Stimulated activated CD8-positive, alpha-beta memory T cell treated with anti-CD3 and anti-CD28 coated beads, Interleukin-7, amount 100 ng/mL, for 48 hours (primary cell): ENCODE measurements at regions not wholly inside any gene's neighbourhood (a gene's known extent, or its start where the extent isn't known, plus 50 kb on each side); places are given as distances from the start of the nearest gene placed in this dataset.

Experiments
- DNase-seq, 2 donors: peaks; one replicate each; pipeline ENCODE4 v3.0.0-alpha.2; 2020; ENCODE audit warnings: low read depth in 1 of 2; ENCODE audit errors: extremely low read depth in 1 of 2

DNA sequence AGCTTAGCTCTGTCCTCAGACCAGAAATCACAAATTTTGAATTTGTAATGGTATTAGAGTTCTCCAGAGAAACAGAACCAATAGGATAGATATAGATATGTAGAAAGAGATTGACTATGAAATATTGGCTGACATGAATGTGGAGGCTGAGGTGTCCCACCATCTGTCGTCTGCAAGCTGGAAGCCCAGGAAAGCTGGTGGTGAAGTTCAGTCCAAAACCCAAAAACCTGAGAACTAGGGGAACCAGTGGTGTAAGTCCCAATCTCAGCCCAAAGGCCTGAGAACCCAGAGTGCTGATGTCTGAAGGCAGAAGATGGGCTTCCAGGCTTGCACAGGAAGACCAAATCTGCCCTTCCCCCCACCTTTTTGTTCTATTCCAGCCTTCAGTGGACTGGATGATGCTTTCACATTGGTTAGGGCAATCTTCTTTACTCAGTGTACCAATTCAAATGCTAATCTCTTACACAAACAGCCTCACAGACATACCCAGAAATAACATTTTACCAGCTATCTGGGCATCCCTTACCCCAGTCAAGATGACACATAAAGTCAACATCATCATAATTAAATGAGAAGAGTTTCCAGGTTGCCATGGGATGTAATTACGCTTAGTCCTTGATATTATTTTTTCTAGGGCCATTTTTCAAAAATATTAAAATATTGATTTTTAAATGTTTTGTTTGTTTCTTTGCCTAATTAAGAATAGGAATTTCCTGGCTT is 570.8 kb downstream of the UTRN start:
- DNase-seq = no peak

DNA sequence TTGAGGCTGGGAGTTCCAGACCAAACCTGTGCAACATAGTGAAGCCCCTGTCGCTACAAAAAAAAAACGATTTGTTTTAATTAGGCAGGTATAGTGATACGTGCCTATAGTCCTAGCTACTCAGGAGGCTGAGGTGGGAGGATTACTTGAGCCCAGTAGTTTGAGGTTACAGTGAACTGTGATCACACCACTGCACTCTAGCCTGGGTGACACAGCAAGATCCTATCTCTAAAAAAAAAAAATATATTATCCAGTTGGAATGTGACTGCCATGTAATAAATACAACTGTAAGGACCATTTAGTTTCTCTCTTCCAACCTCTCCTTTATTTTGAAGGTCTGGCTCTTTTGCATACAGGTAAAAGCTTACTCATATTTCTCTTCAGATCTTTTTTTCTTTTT is 571.5 kb downstream of the UTRN start:
- no peak for DNase-seq

- no peak for DNase-seq
These were observed 572.0 kb downstream of the UTRN start for GRCh38 chr6:144857086-144857485.

DNA sequence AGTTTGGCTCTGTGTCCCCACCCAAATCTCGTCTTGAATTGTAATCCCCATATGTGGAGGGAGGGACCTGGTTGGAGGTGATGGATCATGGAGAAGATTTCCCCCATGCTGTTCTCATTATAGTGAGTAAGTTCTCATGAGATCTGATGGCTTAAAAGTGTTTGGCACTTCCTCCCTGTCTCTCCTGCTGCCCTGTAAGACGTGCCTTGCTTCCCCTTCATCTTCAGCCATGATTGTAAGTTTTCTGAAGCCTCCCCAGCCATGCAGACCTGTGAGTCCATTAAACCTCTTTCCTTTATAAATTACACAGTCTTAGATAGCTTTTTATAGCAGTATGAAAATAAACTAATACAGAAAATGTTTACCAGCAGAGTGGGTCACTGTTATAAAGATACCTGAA is 577.6 kb downstream of the UTRN start:
- DNase-seq = no peak

DNA sequence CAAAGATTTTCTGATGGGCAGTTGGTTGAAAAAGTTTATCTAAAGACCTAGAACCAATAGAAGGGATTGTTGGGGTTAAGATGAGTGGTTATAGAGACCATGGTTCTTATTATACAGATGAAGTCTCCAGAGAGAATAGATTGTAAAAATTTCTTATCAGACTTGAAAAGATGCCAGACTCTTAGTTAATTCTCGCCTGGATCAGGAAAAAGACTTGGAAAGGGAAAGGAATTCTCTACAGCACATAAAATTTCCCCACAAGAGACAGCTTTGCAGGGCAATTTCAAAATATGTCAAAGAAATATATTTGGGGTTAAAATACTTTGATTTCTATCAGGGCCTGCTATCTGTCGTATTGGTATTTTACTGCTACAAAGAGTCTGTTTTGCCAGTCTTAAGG is 582.6 kb downstream of the UTRN start:
- no peak for DNase-seq

DNA sequence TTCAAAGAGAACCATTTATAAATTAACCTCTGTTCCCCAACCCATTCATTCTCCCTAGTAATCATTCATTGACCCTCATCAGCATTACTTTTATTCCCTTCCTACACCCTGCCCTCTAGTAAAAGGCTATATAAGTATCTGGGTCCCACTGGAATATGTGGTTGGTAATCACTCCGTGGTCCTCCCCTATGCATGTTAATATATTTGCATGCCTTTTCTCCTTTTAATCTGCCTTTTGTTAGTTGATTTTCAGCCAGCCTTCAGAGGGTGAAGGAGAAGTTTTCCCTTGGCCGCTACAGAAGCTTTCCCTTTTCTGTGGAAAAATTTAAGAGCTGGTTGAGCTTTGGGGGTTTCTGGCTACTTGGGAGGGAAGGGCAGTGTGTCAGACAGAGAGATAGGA is 585.6 kb downstream of the UTRN start:
- DNase-seq = no peak

DNA sequence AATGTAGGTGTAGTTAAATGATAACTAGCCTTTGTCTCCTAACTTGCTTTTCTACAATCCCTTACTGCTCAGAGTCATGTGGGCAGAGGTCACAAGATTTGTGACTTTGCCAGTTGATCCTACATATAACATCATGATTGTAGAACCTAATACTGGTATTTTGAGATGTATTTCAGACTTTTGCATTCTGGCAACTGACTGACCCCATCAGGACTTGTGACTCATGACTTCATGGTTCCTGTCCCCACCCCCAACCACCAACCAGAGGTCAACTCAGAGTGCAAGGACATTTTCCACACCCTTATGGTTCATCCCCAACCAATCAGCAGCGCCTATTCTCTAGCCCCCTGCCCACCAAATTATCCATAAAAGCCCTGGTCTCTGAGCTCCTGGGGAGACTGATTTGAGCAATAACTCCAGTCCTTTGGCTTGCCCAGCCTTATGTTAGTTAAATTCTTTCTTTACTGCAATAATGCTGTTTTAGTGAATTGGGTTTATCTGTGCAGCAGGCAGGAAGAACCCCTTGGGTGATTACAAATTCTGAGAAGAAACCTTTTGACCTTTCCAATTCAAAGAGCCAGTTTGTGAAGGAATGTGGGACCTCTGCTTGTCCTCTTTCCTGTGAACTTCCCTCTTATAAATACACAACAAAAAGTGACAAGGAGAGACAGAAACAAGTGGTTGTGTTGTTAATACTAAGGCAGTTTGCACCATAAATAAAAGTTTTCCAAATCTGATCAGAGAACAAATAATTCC is 588.7 kb downstream of the UTRN start:
- no peak for DNase-seq

DNA sequence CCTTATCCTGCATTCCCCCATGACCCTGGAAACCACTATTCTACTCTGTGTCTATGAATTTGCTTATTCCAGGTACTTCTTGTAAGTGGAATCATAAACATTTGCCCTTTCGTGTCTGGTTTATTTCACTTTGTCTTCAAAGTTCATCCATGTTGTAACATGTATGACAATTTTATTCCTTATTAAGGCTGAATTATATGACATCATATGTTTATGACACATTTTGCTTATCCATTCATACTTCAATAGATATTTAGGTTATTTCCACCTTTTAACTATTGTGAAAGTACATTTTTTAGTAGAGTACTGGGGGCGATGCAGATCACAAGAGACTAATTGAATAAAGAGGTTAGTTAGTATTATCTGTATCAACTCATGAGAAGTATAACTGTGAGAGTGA is 591.6 kb downstream of the UTRN start:
- DNase-seq = no peak

DNA sequence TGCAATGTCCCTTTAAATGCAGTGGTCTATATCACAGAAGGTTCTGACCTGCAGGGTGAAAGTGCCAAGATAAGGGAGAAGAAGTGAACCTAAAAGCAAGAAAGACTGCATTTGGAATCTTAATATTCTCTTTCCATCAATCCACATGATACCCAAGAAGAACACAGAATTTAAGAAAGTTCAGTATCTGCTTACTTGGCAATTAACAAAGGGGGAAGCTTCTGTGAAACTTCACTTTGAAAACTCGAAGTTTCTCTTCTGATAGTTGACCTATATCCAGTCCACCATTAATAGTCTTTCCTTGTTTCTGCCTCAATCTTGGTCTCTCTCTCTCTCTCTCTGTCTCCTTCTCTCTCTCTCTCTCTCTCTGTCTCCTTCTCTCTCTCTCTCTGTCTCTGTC is 592.0 kb downstream of the UTRN start:
- DNase-seq = no peak

DNA sequence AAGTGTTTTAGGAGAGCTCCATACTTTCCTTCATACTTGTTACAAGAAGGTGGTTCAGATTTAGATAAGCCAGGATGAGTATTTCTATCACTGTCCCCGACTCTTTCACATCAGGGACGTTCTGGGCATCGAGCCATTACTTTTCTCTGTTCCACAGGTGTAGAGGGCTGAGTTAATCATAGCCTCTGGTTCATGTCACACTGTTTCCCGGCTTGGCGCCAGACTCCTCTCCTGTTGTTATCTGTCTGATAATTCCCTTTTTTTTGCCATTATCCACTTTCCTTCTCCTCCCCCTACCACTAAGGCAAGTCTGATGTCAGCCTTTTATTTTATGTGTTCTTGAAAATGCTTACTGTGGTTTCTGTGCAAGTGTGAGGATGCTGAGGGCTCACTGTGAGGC is 593.4 kb downstream of the UTRN start:
- DNase-seq = no peak

- no peak for DNase-seq
These were observed 594.3 kb downstream of the UTRN start for GRCh38 chr6:144879436-144879835.

- DNase-seq = no peak
These were observed 597.3 kb downstream of the UTRN start for GRCh38 chr6:144882425-144882824.

DNA sequence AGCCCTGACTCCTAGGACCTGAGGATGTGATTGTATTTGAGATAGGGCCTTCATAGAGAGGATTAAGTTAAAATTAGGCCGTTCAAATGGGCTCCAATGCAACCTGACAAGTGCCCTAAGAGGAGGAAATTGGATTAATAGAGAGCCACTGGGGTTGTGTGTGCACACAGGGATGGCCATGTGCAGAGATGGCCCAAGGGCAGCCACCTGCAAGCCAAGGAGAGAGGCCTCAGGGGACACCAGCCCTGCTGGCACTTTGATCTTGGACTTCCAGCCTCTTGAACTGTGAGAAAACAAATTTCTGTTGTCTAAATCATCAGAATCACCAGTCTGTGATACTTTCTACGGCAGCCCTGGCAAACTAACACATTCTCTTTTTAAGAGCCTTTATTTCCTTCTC is 598.8 kb downstream of the UTRN start:
- no peak for DNase-seq

DNA sequence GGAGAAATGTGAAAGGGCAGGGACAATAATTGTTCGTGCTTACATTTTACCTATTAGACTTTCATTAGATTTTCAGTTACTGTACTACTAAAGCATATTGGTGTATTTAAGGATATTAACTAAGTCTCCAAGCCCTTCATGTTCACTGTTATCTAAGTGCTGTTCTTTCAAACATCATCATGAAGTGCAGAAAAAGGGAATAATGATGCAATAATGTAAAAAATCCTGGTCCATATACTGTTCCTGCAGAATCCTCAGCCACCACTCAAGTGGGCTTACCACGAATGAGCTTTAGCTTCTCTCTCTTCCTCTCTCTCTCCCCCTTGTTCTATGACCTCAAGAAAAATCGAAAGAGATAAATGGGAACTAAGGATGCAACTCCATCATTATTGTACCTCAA is 600.7 kb downstream of the UTRN start:
- no peak for DNase-seq

- DNase-seq = no peak
These were observed 601.5 kb downstream of the UTRN start for GRCh38 chr6:144886682-144887081.

GRCh38 chr6:144888621-144889020 is 603.5 kb downstream of the UTRN start:
- no peak for DNase-seq

DNA sequence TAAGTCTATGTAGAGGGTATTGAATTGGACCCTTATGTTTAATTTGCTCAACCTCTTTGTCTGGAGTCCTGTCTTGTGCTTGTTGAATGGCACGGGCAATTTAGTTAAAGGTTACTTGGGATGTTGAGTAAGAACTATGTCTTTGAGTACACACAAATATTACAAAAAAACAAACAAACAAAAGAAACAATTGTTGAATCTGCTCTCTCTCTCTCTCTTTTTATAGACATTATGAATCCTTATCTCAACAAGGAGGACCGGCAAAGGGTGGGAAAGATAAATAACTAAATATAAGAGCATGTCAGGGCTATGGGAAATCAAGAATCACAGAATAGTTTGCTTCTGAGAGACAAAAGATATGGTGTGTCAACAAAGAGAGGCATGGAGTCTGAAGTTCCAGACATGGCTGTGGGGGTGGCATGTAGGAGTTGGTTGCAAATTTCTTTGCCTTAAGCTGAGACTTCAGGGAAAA is 608.6 kb downstream of the UTRN start:
- DNase-seq = no peak

GRCh38 chr6:144894240-144894639 is 609.1 kb downstream of the UTRN start:
- no peak for DNase-seq

DNA sequence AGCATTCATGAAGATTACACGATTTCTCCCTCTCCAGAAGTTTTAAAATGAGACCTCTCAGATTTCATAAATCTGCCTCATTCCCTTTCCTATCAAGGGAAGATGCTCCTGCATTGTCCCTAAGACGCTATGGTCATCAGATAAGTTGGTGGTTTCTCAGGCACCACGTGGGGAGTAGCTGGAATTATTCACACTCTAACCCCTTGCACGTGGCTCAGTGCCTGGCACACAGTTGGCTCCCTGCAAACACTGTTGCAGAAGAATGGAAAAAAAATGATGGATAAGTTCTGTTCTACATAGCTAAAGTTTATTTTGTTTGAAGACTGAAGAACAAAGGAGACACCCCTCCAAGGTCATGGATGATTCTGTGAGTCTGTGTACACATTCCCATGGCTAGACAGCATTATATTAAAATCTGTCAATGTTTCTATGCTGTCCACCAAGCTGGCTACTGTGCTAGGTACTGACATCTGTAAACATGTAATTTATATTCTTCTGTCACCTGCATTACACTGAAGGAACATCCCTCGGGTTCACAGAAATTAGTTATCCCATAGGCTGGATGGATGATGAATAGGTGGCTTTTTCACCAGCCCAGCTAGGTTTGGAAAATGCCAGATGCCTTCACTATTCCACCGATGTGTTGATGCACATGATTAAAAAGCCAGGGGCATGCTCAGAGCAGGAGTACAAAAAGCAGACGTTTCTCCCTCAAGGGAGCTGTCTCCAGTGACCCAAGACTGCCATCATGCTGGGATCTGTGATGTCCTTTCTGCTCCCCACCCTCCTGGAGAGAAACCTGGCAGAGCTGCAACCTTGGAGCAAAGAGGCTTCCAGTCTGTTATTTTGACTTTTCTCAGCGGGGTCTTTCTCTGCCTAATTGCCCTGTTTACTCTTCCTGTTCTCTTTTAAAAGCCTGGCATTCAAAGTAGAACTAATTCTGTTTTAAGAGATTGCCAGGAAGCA is 610.5 kb downstream of the UTRN start:
- no peak for DNase-seq

- no peak for DNase-seq
These were observed 611.2 kb downstream of the UTRN start for GRCh38 chr6:144896289-144896688.

GRCh38 chr6:144896871-144897270 is 611.7 kb downstream of the UTRN start:
- DNase-seq = no peak
